Ovary (tissue), 3 donors: ENCODE measurements at regions not wholly inside any gene's neighbourhood (a gene's known extent, or its start where the extent isn't known, plus 50 kb on each side); places are given as distances from the start of the nearest gene placed in this dataset.

Experiments used
- CTCF ChIP-seq, 3 donors: fragments of 450-650 bp in 2 of 3; fragments of 200-600 bp in 1 of 3; IDR thresholded peaks; one replicate each; pipeline versions ENCODE4 v1.5.1 to v1.8.0; 2016 to 2022; ENCODE audit warnings: antibody characterized with exemption in 3 of 3, mild to moderate bottlenecking in 1 of 3
- EP300 ChIP-seq: sonication (generic); formaldehyde crosslinking; IDR thresholded peaks from one replicate; pipeline ENCODE4 v1.6.1; 2017; ENCODE audit warnings: antibody characterized with exemption
- donor health status: DM: no; HTN: no; CAD: no.

DNA sequence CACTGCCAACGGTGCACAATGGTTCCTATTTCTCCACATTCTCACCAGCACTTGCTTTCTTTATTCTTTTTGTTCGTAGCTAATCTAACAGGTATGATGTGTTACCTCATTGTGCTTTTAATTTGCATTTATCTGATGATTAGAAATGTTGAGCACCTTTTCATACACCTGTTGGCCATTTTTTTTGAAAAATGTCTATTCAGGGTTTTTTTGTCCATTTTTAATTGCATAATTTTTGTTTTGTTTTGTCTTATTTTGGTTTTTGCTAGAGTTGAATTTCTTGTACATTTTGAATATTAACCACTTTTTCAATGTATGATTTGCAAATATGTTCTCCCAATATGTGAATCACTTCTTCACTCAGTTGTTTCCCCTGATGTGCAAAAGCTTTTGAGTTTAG, 150.6 kb downstream of the TENT5A start:
- TF ChIP-seq EP300: no peak
- TF ChIP-seq CTCF (IDR thresholded peaks at IDR 0.05): no peak
